HG02943 (cell line): ENCODE measurements at regions not wholly inside any gene's neighbourhood (a gene's known extent, or its start where the extent isn't known, plus 50 kb on each side); places are given as distances from the start of the nearest gene placed in this dataset.
A peak's percentile ranks its signal among the peaks of the same experiment; 100 is the strongest.
"Not testable (repeated sequence)": the region's sequence is repeated elsewhere in the genome, so short reads cannot be mapped to it uniquely, and the experiment has no call there.

ENCODE experiments used
- ATAC-seq: cut with Tn5 transposase; IDR thresholded peaks from one replicate; pipeline ENCODE4 v1.9.1; 2021; ENCODE audit warnings: mild to moderate bottlenecking, low read depth, moderate library complexity; ENCODE audit not compliant: unreplicated experiment

GRCh38 chr12:4822572-4822971 lies 87.1 kb upstream of the KCNA1 start:
- ATAC-seq, result no peak

GRCh38 chr12:4824380-4824779 lies 85.3 kb upstream of the KCNA1 start:
- ATAC-seq, result no peak

GRCh38 chr12:4825011-4825858 lies 84.5 kb upstream of the KCNA1 start:
- ATAC-seq, result no peak

- no peak for ATAC-seq
Observed at GRCh38 chr12:4826909-4827308, 82.8 kb upstream of the KCNA1 start.

- ATAC-seq, result no peak
Observed at GRCh38 chr12:4828176-4828575, 81.5 kb upstream of the KCNA1 start.

- ATAC-seq, result peak; percentile 73
Observed at GRCh38 chr12:4829161-4829792, 80.4 kb upstream of the KCNA1 start.

GRCh38 chr12:4829793-4830162 lies 79.9 kb upstream of the KCNA1 start:
- ATAC-seq, result peak; percentile 14

GRCh38 chr12:4830556-4831210 lies 79.0 kb upstream of the KCNA1 start:
- ATAC-seq, result no peak

GRCh38 chr12:4833053-4833452 lies 76.7 kb upstream of the KCNA1 start:
- ATAC-seq, result no peak

GRCh38 chr12:4833524-4833923 lies 76.2 kb upstream of the KCNA1 start:
- ATAC-seq, result no peak

- not testable (repeated sequence) for ATAC-seq
Observed at GRCh38 chr12:4842401-4842800, 67.3 kb upstream of the KCNA1 start.

- ATAC-seq, result no peak
Observed at GRCh38 chr12:4843907-4844306, 65.8 kb upstream of the KCNA1 start.

GRCh38 chr12:4847713-4848112 lies 62.0 kb upstream of the KCNA1 start:
- no peak for ATAC-seq

- ATAC-seq, result no peak
Observed at GRCh38 chr12:4849115-4849541, 60.6 kb upstream of the KCNA1 start.

GRCh38 chr12:4849795-4850345 lies 59.8 kb upstream of the KCNA1 start:
- ATAC-seq, result no peak

- no peak for ATAC-seq
Observed at GRCh38 chr12:4850857-4851380, 58.8 kb upstream of the KCNA1 start.

GRCh38 chr12:4852308-4852707 lies 57.4 kb upstream of the KCNA1 start:
- ATAC-seq, result no peak

- ATAC-seq, result no peak
Observed at GRCh38 chr12:4852911-4853310, 56.8 kb upstream of the KCNA1 start.

- no peak for ATAC-seq
Observed at GRCh38 chr12:4855121-4855924, 54.4 kb upstream of the KCNA1 start.

- no peak for ATAC-seq
Observed at GRCh38 chr12:4856596-4856995, 53.1 kb upstream of the KCNA1 start.
